Activated T-helper 1 cell treated with anti-CD3 and anti-CD28 coated beads, Interleukin-12 subunit alpha, Interleukin-12 subunit beta, Interleukin-2, Interleukin-4 antibody, amounts not matched to agents 30 ng/mL and 10 ng/mL and 1 ng/mL, durations not matched to agents 14 hours and 24 hours and 36 hours (primary cell): ENCODE measurements at regions not wholly inside any gene's neighbourhood (a gene's known extent, or its start where the extent isn't known, plus 50 kb on each side); places are given as distances from the start of the nearest gene placed in this dataset.

Source experiments
- DNase-seq: peaks from one replicate; pipeline ENCODE4 v3.0.0; 2021; ENCODE audit warnings: low spot score
- H3K27ac Mint-ChIP-seq: one replicate; pipeline ENCODE4 v1.8.0; 2021; ENCODE audit warnings: mild to moderate bottlenecking, mixed read lengths
- H3K27me3 Mint-ChIP-seq: one replicate; pipeline ENCODE4 v1.8.0; 2022; ENCODE audit warnings: mild to moderate bottlenecking, moderate library complexity, mixed read lengths; ENCODE audit not compliant: insufficient read depth
- H3K36me3 Mint-ChIP-seq: one replicate; pipeline ENCODE4 v1.8.0; 2021; ENCODE audit warnings: low read depth, mixed read lengths
- H3K4me1 Mint-ChIP-seq: one replicate; pipeline ENCODE4 v1.8.0; 2021; ENCODE audit warnings: low read depth, mixed read lengths
- H3K4me3 Mint-ChIP-seq: one replicate; pipeline ENCODE4 v1.8.0; 2021; ENCODE audit warnings: mild to moderate bottlenecking, moderate library complexity, mixed read lengths
- H3K9me3 Mint-ChIP-seq: one replicate; pipeline ENCODE4 v1.8.0; 2021; ENCODE audit warnings: mixed read lengths
- intact Hi-C: fragments of 100-400 bp; cut with micrococcal nuclease; formaldehyde crosslinking; loops from one replicate; pipeline ENCODE4 v1.15.1; 2024

GRCh38 chr12:45559537-45559936 is 170.0 kb upstream of the ARID2 start:
- DNase-seq, result no peak
- peaks cover 8% of the 10 kb centered on the region for H3K9me3 Mint-ChIP-seq
- H3K4me1 Mint-ChIP-seq, result no peaks in the 10 kb centered on the region
- intact Hi-C loops, result no loop called here
- no peaks in the 10 kb centered on the region for H3K36me3 Mint-ChIP-seq
- H3K27me3 Mint-ChIP-seq, result peaks cover 12% of the 10 kb centered on the region
- no peak overlapping the region for H3K4me3 Mint-ChIP-seq
- no peak overlapping the region for H3K27ac Mint-ChIP-seq

- Mint-ChIP-seq H3K36me3 (no peaks in the 10 kb centered on the region), H3K9me3 (peaks cover 8% of the 10 kb centered on the region), H3K4me1 (no peaks in the 10 kb centered on the region), H3K27ac (no peak overlapping the region), H3K4me3 (no peak overlapping the region), H3K27me3 (peaks cover 8% of the 10 kb centered on the region)
- no peak for DNase-seq
- intact Hi-C loops, result no loop called here
Measured at GRCh38 chr12:45560689-45561088, 168.8 kb upstream of the ARID2 start.

- peaks cover 8% of the 10 kb centered on the region for H3K27me3 Mint-ChIP-seq
- DNase-seq, result no peak
- no peak overlapping the region for H3K4me3 Mint-ChIP-seq
Measured at GRCh38 chr12:45561488-45561887, 168.0 kb upstream of the ARID2 start.

GRCh38 chr12:45565590-45565989 is 163.9 kb upstream of the ARID2 start:
- peaks cover 14% of the 10 kb centered on the region for H3K27me3 Mint-ChIP-seq
- H3K27ac Mint-ChIP-seq, result no peak overlapping the region
- peaks cover 3% of the 10 kb centered on the region for H3K9me3 Mint-ChIP-seq
- no peaks in the 10 kb centered on the region for H3K36me3 Mint-ChIP-seq
- no peak for DNase-seq
- H3K4me3 Mint-ChIP-seq, result no peak overlapping the region
- intact Hi-C loops, result no loop called here
- H3K4me1 Mint-ChIP-seq, result no peaks in the 10 kb centered on the region

More at GRCh38 chr12:45561488-45561887, 168.0 kb upstream of the ARID2 start:
- Mint-ChIP-seq H3K36me3 (no peaks in the 10 kb centered on the region), H3K27ac (no peak overlapping the region), H3K9me3 (peaks cover 8% of the 10 kb centered on the region), H3K4me1 (no peaks in the 10 kb centered on the region)
- intact Hi-C loops, result no loop called here

DNA sequence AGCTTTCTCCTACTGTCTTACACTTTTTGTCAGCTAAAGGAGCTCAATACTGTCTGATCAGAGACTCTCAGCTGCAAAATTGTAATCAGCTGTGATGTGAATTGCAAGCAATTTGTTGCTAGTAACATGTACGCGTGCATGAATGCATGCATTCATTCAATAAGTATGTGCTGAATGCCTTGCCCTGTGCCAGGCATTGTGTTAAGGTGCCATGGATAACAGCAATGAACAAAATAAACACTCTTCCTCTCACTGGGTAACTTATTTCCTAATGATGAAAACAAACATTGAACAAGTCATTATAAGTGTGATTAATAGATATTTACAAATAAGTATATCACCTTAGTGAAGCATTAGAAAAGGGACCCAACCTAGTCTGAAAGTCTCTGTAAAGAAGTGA is 163.2 kb upstream of the ARID2 start:
- intact Hi-C loops, result no loop called here
- H3K27me3 Mint-ChIP-seq, result peaks cover 14% of the 10 kb centered on the region
- peaks cover 3% of the 10 kb centered on the region for H3K9me3 Mint-ChIP-seq
- H3K36me3 Mint-ChIP-seq, result no peaks in the 10 kb centered on the region
- DNase-seq, result no peak
- no peak overlapping the region for H3K27ac Mint-ChIP-seq
- H3K4me3 Mint-ChIP-seq, result no peak overlapping the region
- no peaks in the 10 kb centered on the region for H3K4me1 Mint-ChIP-seq

- no peaks in the 10 kb centered on the region for H3K4me1 Mint-ChIP-seq
- H3K4me3 Mint-ChIP-seq, result no peak overlapping the region
- DNase-seq, result no peak
- no peaks in the 10 kb centered on the region for H3K36me3 Mint-ChIP-seq
- H3K27me3 Mint-ChIP-seq, result peaks cover 17% of the 10 kb centered on the region
- no peaks in the 10 kb centered on the region for H3K9me3 Mint-ChIP-seq
- H3K27ac Mint-ChIP-seq, result no peak overlapping the region
- intact Hi-C loops, result no loop called here
Measured at GRCh38 chr12:45568808-45569207, 160.7 kb upstream of the ARID2 start.

- H3K9me3 Mint-ChIP-seq, result no peaks in the 10 kb centered on the region
- H3K27me3 Mint-ChIP-seq, result peaks cover 20% of the 10 kb centered on the region
- no peak for DNase-seq
Measured at GRCh38 chr12:45570501-45570900, 159.0 kb upstream of the ARID2 start.

GRCh38 chr12:45572114-45572513 is 157.4 kb upstream of the ARID2 start:
- no peak overlapping the region for H3K4me3 Mint-ChIP-seq
- no peaks in the 10 kb centered on the region for H3K9me3 Mint-ChIP-seq
- peaks cover 5% of the 10 kb centered on the region for H3K4me1 Mint-ChIP-seq
- intact Hi-C loops, result no loop called here
- H3K36me3 Mint-ChIP-seq, result no peaks in the 10 kb centered on the region
- H3K27me3 Mint-ChIP-seq, result peaks cover 18% of the 10 kb centered on the region
- DNase-seq, result no peak
- no peak overlapping the region for H3K27ac Mint-ChIP-seq

More at GRCh38 chr12:45570501-45570900, 159.0 kb upstream of the ARID2 start:
- Mint-ChIP-seq H3K27ac (no peak overlapping the region), H3K36me3 (no peaks in the 10 kb centered on the region), H3K4me3 (no peak overlapping the region), H3K4me1 (no peaks in the 10 kb centered on the region)
- intact Hi-C loops, result no loop called here

- Mint-ChIP-seq H3K4me1 (peaks cover 11% of the 10 kb centered on the region), H3K27me3 (peaks cover 12% of the 10 kb centered on the region), H3K4me3 (no peak overlapping the region), H3K36me3 (no peaks in the 10 kb centered on the region), H3K27ac (no peak overlapping the region), H3K9me3 (no peaks in the 10 kb centered on the region)
- no peak for DNase-seq
- intact Hi-C loops, result no loop called here
Measured at GRCh38 chr12:45575417-45575816, 154.1 kb upstream of the ARID2 start.

- Mint-ChIP-seq H3K9me3 (peaks cover 1% of the 10 kb centered on the region), H3K27me3 (peaks cover 12% of the 10 kb centered on the region), H3K36me3 (no peaks in the 10 kb centered on the region), H3K27ac (no peak overlapping the region), H3K4me3 (no peak overlapping the region), H3K4me1 (peaks cover 11% of the 10 kb centered on the region)
- intact Hi-C loops, result no loop called here
- DNase-seq, result no peak
Measured at GRCh38 chr12:45575823-45576475, 153.6 kb upstream of the ARID2 start.

- intact Hi-C loops, result no loop called here
- no peak for DNase-seq
- peaks cover 11% of the 10 kb centered on the region for H3K4me1 Mint-ChIP-seq
- H3K36me3 Mint-ChIP-seq, result no peaks in the 10 kb centered on the region
- H3K9me3 Mint-ChIP-seq, result peaks cover 12% of the 10 kb centered on the region
- H3K27ac Mint-ChIP-seq, result no peak overlapping the region
- H3K27me3 Mint-ChIP-seq, result peaks cover 11% of the 10 kb centered on the region
- no peak overlapping the region for H3K4me3 Mint-ChIP-seq
Measured at GRCh38 chr12:45577844-45578399, 151.6 kb upstream of the ARID2 start.

DNA sequence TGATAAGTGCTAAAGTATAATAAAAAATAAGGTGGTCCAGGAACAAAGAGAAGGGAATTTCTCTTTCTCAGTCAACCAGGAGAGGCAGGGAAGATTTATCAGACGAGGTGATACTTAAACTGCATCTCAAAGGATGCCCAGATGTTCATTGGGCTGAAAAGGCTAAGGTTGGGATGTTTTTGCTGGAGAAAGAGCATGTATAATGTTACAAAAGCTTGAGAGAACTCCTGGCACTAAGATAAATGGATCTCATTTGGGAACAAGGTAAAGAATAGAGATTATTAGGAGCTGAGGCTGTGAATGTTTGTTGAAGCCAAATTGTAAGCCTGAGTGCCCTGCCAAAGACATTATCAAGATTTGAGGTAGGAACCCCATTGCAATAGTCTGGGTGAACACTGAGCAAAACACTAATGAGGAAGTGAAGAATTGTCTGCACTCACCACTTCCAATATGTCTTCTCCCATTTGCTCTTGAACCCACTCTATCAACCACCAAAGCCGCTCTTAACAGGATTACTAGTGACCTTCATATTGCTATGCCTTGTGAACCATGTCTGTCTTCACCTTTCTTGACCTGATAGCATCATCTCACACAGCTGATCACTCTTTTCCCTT is 149.0 kb upstream of the ARID2 start:
- no peak for DNase-seq
- Mint-ChIP-seq H3K9me3 (peaks cover 12% of the 10 kb centered on the region), H3K4me1 (peaks cover 11% of the 10 kb centered on the region), H3K27ac (no peak overlapping the region), H3K36me3 (no peaks in the 10 kb centered on the region), H3K27me3 (peaks cover 7% of the 10 kb centered on the region), H3K4me3 (no peak overlapping the region)
- intact Hi-C loops, result no loop called here

DNA sequence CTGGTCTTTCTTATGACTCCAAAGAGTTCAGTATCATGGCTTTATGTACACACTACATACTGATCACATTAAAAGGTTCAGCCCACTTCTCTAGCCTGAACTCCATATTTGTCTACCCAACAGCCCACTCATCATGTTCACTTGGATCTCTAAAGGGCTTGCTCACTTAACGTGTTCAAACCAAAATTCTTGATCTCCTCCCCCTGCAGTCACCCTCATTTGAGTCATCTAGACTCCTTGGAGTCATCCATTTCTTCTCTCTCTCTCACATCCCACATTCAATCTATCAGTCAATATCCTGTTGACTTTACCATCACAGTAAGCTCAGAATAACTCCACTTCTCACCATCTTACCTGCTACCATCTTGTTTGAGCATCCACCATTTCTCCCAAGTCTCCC is 148.4 kb upstream of the ARID2 start:
- Mint-ChIP-seq H3K27me3 (peaks cover 7% of the 10 kb centered on the region), H3K4me3 (no peak overlapping the region), H3K9me3 (peaks cover 12% of the 10 kb centered on the region), H3K27ac (no peak overlapping the region), H3K4me1 (peaks cover 7% of the 10 kb centered on the region), H3K36me3 (no peaks in the 10 kb centered on the region)
- intact Hi-C loops, result no loop called here
- no peak for DNase-seq
